ENCODE measurements at regions not wholly inside any gene's neighbourhood (a gene's known extent, or its start where the extent isn't known, plus 50 kb on each side); places are given as distances from the start of the nearest gene placed in this dataset.

DNA sequence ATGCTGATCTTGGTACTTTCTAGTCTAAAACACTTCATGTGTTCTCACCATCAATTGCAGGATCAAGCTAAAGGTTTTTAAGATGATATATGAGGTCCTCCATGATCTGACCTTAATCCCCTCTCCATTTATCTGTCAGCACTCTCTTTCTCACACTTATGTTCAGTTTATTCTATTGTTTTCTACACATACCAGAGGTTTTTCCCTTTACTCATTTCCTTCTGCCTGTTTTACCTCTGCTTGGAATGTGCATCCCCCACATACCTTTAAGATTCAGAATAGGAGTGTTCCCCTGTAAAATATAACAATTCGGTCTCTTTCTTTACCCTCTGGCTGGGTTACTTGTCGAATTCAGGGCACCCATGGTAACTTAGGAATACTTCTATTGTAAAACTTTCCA is 219.1 kb upstream of the PKP2 start:
- Histone ChIP-seq H3K4me2 (ENCODE audit: low read depth, low read length) (no peak overlapping the region), H3K9me3 (ENCODE audit: low read length) (no peaks in the 10 kb centered on the region), H3K4me3 (replicated peaks in 1 of 3; ENCODE audit: insufficient read depth in 1 of 3, low read depth in 2 of 3, low read length in 3 of 3) (no peak overlapping the region), H3K27ac (ENCODE audit: extremely low read length, insufficient read depth, low read length) (no peak overlapping the region), H3K79me2 (ENCODE audit: insufficient read depth, low read length) (no peaks in the 10 kb centered on the region), H3K36me3 (replicated peaks in 1 of 2; ENCODE audit: control insufficient read depth in 1 of 2, insufficient read depth in 2 of 2, low read length in 2 of 2) (no peaks in the 10 kb centered on the region), H3K27me3 (ENCODE audit: control insufficient read depth in 1 of 2, insufficient read depth in 2 of 2, low read length in 2 of 2) (no peaks in the 10 kb centered on the region), H4K20me1 (ENCODE audit: insufficient read depth, low read length) (no peaks in the 10 kb centered on the region), H3K9ac (ENCODE audit: insufficient read depth, low read depth, low read length) (no peak overlapping the region), H3K4me1 (ENCODE audit: insufficient read depth, low read length) (no peaks in the 10 kb centered on the region), H2AFZ (ENCODE audit: low read length) (no peak overlapping the region)
- in situ Hi-C loops (cut with HindIII; ENCODE audit: extremely low pct_ligation_motif_present, low pct_unique_long_range_greater_than_20kb) (no loop called here), intact Hi-C loops (cut with micrococcal nuclease; ENCODE audit: unreplicated experiment) (no loop called here)
- FAIRE-seq (no peak), DNase-seq (ENCODE audit: low spot score) (no peak), ATAC-seq (no peak)
- ChIA-PET CTCF (ENCODE audit: low intra/inter-chr PET ratio, low total read pairs) (no interaction called here), POLR2A (no interaction called here)
- 0% methylated on average over 2 of the region's 2 CpGs for WGBS (ENCODE audit: low lambda C conversion rate)
- BruUV-seq (replicated peaks) = no TSS peak
- TF ChIP-seq SOX5 (CRISPR knock-in tag; IDR thresholded peaks at IDR 0.05; ENCODE audit: borderline replicate concordance) = no peak

- Histone ChIP-seq H3K4me2 (ENCODE audit: low read depth, low read length) (no peak overlapping the region), H2AFZ (ENCODE audit: low read length) (no peak overlapping the region), H3K4me1 (ENCODE audit: insufficient read depth, low read length) (no peaks in the 10 kb centered on the region), H3K27me3 (ENCODE audit: control insufficient read depth in 1 of 2, insufficient read depth in 2 of 2, low read length in 2 of 2) (no peaks in the 10 kb centered on the region), H3K79me2 (ENCODE audit: insufficient read depth, low read length) (no peaks in the 10 kb centered on the region), H3K36me3 (replicated peaks in 1 of 2; ENCODE audit: control insufficient read depth in 1 of 2, insufficient read depth in 2 of 2, low read length in 2 of 2) (no peaks in the 10 kb centered on the region), H4K20me1 (ENCODE audit: insufficient read depth, low read length) (no peaks in the 10 kb centered on the region), H3K4me3 (replicated peaks in 1 of 3; ENCODE audit: insufficient read depth in 1 of 3, low read depth in 2 of 3, low read length in 3 of 3) (no peak overlapping the region), H3K9ac (ENCODE audit: insufficient read depth, low read depth, low read length) (no peak overlapping the region), H3K9me3 (ENCODE audit: low read length) (no peaks in the 10 kb centered on the region), H3K27ac (ENCODE audit: extremely low read length, insufficient read depth, low read length) (no peak overlapping the region)
- intact Hi-C loops (cut with micrococcal nuclease; ENCODE audit: unreplicated experiment) (no loop called here), in situ Hi-C loops (cut with HindIII; ENCODE audit: extremely low pct_ligation_motif_present, low pct_unique_long_range_greater_than_20kb) (no loop called here)
- FAIRE-seq (no peak), ATAC-seq (no peak), DNase-seq (ENCODE audit: low spot score) (no peak)
- 25% methylated on average over 6 of the region's 6 CpGs for WGBS (ENCODE audit: low lambda C conversion rate)
- POLR2A ChIA-PET = no interaction called here
- BruUV-seq (replicated peaks) = no TSS peak
- CTCF ChIA-PET (ENCODE audit: low intra/inter-chr PET ratio, low total read pairs) = no interaction called here
- no peak for TF ChIP-seq ZNF629 (CRISPR knock-in tag; conservative IDR thresholded peaks at IDR 0.05)
- TF ChIP-seq ZNF30 (CRISPR knock-in tag; IDR thresholded peaks at IDR 0.05) = no peak
- TF ChIP-seq, protein P1, sequence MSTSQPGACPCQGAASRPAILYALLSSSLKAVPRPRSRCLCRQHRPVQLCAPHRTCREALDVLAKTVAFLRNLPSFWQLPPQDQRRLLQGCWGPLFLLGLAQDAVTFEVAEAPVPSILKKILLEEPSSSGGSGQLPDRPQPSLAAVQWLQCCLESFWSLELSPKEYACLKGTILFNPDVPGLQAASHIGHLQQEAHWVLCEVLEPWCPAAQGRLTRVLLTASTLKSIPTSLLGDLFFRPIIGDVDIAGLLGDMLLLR (CRISPR knock-in tag; IDR thresholded peaks at IDR 0.05) = no peak
Observed at GRCh38 chr12:33111850-33112249, 215.3 kb upstream of the PKP2 start.
